ENCODE measurements at regions not wholly inside any gene's neighbourhood (a gene's known extent, or its start where the extent isn't known, plus 50 kb on each side); places are given as distances from the start of the nearest gene placed in this dataset.

DNA sequence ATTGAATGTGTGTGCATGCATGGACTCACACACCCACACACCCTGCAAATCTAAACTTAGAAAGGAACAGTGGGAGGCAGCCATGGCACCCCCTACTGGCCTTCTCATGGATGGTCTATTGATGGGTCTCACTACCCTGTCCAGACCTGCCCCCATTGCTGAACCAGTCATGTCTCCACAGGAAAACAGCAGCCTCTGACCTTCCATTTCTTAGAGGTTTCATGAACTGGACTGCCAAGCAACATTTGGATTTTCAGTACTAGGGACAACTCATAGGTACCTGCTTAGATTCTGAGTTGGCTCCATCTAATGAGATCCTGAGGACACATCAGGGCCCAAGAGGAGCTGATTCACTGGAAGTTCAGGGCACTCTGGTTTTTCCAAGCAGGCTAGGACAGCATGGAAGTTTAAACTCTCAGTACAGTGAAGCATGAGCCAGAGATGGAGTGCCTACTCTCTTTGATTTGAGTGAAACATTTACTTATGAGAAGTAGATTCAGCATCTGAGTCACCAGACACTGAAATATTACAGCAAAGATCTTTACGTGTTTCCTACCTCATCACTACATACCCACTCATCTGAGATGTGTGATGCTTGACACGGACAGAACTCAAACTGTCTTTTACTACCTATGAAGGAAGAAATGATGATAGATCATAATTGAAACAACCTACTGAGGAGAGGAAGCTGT is 98.9 kb upstream of the PLEKHG7 start:
- no peak for DNase-seq
- Histone ChIP-seq H3K56ac (ENCODE audit: low read length) (no peak overlapping the region), H3K27ac (ENCODE audit: low read depth, low read length) (no peak overlapping the region), H3K36me3 (ENCODE audit: control insufficient read depth, insufficient read depth, low read length) (no peaks in the 10 kb centered on the region), H2BK5ac (ENCODE audit: low read length) (no peak overlapping the region), H3K27me3 (ENCODE audit: insufficient read depth, low read length, poor library complexity) (no peaks in the 10 kb centered on the region), H3K4ac (ENCODE audit: low read depth, low read length) (no peak overlapping the region), H3K9ac (ENCODE audit: low read length) (no peak overlapping the region), H3K4me2 (ENCODE audit: low read length) (no peak overlapping the region), H2BK15ac (replicated peaks; ENCODE audit: low read depth) (no peak overlapping the region), H3K79me1 (ENCODE audit: low read length) (no peaks in the 10 kb centered on the region), H4K8ac (ENCODE audit: low read depth, low read length) (no peak overlapping the region), H3K18ac (ENCODE audit: low read length) (no peak overlapping the region), H3K23ac (ENCODE audit: low read length) (no peak overlapping the region), H3K79me2 (ENCODE audit: control insufficient read depth, insufficient read depth, low read length) (no peaks in the 10 kb centered on the region), H3K4me1 (ENCODE audit: control insufficient read depth, low read depth, low read length) (no peaks in the 10 kb centered on the region), H2BK120ac (ENCODE audit: low read depth, low read length) (no peak overlapping the region), H2AK5ac (ENCODE audit: low read length) (no peak overlapping the region), H3K4me3 (ENCODE audit: low read length) (no peak overlapping the region), H4K5ac (ENCODE audit: low read length) (no peak overlapping the region)
- WGBS (ENCODE audit: extremely low coverage, insufficient coverage, low lambda C conversion rate), result no CpG with 5 or more reads among the region's 2 CpGs

DNA sequence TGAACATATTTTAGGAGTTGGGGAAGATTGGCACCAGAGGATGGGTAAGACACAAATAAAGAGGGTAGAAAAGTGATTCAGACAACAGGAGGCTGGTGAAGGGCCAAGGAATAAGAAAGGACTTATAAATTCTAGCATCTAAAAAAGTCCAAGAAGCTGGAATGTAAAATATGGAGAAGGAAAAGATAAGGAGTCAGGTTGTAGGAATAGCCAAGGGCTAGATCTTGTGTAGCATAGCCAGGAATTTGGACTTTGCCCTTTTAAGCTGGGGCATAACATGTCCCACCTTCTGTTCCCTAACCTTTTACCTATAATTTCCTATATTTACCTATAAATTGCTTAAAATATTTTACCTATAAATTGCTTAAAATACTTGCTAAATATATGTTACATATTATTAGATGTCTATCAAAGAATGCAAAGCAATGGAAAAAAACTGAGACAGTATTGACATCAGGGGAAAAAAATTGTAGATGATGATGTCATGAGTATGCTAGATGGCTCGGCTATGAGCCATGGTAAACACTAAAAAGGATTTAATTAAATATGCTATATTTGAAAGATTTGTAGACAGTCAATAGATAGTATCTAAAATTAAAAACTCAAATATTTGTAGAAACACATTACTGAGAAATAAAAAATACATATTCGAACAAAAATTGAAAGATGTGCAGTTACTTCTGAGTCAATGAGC is 99.7 kb upstream of the PLEKHG7 start:
- no peak overlapping the region for H3K23ac ChIP-seq (ENCODE audit: low read length)
- H3K4me1 ChIP-seq (ENCODE audit: control insufficient read depth, low read depth, low read length), result no peaks in the 10 kb centered on the region
- H2AK5ac ChIP-seq (ENCODE audit: low read length), result no peak overlapping the region
- H3K4me3 ChIP-seq (ENCODE audit: low read length), result no peak overlapping the region
- no peak overlapping the region for H2BK5ac ChIP-seq (ENCODE audit: low read length)
- no peak for DNase-seq
- WGBS (ENCODE audit: extremely low coverage, insufficient coverage, low lambda C conversion rate), result no CpG with 5 or more reads among the region's 2 CpGs
- H3K79me2 ChIP-seq (ENCODE audit: control insufficient read depth, insufficient read depth, low read length), result no peaks in the 10 kb centered on the region
- H3K4ac ChIP-seq (ENCODE audit: low read depth, low read length), result no peak overlapping the region
- H2BK15ac ChIP-seq (replicated peaks; ENCODE audit: low read depth), result no peak overlapping the region
- no peak overlapping the region for H3K56ac ChIP-seq (ENCODE audit: low read length)
- H3K27me3 ChIP-seq (ENCODE audit: insufficient read depth, low read length, poor library complexity), result no peaks in the 10 kb centered on the region
- H3K79me1 ChIP-seq (ENCODE audit: low read length), result no peaks in the 10 kb centered on the region
- H3K18ac ChIP-seq (ENCODE audit: low read length), result no peak overlapping the region
- H2BK120ac ChIP-seq (ENCODE audit: low read depth, low read length), result no peak overlapping the region
- no peak overlapping the region for H3K4me2 ChIP-seq (ENCODE audit: low read length)
- no peak overlapping the region for H3K9ac ChIP-seq (ENCODE audit: low read length)
- no peak overlapping the region for H4K8ac ChIP-seq (ENCODE audit: low read depth, low read length)
- H4K5ac ChIP-seq (ENCODE audit: low read length), result no peak overlapping the region
- no peak overlapping the region for H3K27ac ChIP-seq (ENCODE audit: low read depth, low read length)
- H3K36me3 ChIP-seq (ENCODE audit: control insufficient read depth, insufficient read depth, low read length), result no peaks in the 10 kb centered on the region

DNA sequence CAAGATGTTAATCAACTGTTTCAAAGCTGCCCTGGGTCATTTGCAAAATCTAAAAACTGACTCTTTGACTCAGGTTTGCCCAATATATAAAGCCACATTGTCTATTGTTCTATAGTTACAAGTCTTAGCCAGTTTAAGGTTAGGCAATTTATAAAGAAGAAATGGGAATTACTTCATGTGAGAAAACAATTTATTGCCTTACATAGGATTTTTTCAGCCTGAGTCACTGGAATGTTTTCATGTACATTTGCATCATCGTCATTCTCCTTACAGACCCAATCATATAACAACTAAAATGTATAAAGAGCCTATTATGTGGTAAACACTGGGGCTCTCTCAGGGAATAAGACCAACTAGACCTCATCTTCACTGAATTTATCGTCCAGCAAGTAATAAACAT is 100.3 kb upstream of the PLEKHG7 start:
- no peak for DNase-seq

DNA sequence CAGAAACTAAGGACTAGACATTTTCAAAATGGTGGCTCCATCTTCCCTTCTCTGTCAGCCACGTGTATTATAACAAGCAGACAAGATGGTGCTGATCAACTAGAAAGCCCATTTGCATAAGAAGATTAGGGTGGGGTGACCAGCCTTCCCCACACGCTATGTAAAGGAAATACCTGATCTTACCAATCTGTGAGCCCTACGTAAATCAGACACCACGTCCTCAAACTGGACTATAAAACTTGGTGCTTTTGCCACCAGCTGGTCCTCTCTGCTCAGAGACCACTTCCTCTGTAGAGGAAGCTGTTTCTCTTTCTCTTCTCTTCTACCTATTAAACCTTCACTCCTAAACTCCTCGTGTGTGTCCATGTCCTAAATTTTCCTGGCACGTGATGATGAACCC is 101.1 kb upstream of the PLEKHG7 start:
- Histone ChIP-seq H2AK5ac (ENCODE audit: low read length) (no peak overlapping the region), H2BK120ac (ENCODE audit: low read depth, low read length) (no peak overlapping the region), H3K27ac (ENCODE audit: low read depth, low read length) (no peak overlapping the region), H3K18ac (ENCODE audit: low read length) (no peak overlapping the region), H2BK15ac (replicated peaks; ENCODE audit: low read depth) (no peak overlapping the region), H3K23ac (ENCODE audit: low read length) (no peak overlapping the region), H3K4ac (ENCODE audit: low read depth, low read length) (no peak overlapping the region), H3K27me3 (ENCODE audit: insufficient read depth, low read length, poor library complexity) (no peaks in the 10 kb centered on the region), H3K9ac (ENCODE audit: low read length) (no peak overlapping the region), H3K4me1 (ENCODE audit: control insufficient read depth, low read depth, low read length) (no peaks in the 10 kb centered on the region), H3K79me1 (ENCODE audit: low read length) (no peaks in the 10 kb centered on the region), H3K4me3 (ENCODE audit: low read length) (no peak overlapping the region), H3K56ac (ENCODE audit: low read length) (no peak overlapping the region), H3K79me2 (ENCODE audit: control insufficient read depth, insufficient read depth, low read length) (no peaks in the 10 kb centered on the region), H4K5ac (ENCODE audit: low read length) (no peak overlapping the region), H2BK5ac (ENCODE audit: low read length) (no peak overlapping the region), H3K36me3 (ENCODE audit: control insufficient read depth, insufficient read depth, low read length) (no peaks in the 10 kb centered on the region), H3K4me2 (ENCODE audit: low read length) (no peak overlapping the region), H4K8ac (ENCODE audit: low read depth, low read length) (no peak overlapping the region)
- DNase-seq, result peak; percentile 40
- no CpG with 5 or more reads among the region's 6 CpGs for WGBS (ENCODE audit: extremely low coverage, insufficient coverage, low lambda C conversion rate)

More for the DNA sequence above, 100.3 kb upstream of the PLEKHG7 start:
- no peak overlapping the region for H2BK5ac ChIP-seq (ENCODE audit: low read length)
- no peak overlapping the region for H3K4me2 ChIP-seq (ENCODE audit: low read length)
- H2BK15ac ChIP-seq (replicated peaks; ENCODE audit: low read depth), result no peak overlapping the region
- no peak overlapping the region for H2AK5ac ChIP-seq (ENCODE audit: low read length)
- H3K36me3 ChIP-seq (ENCODE audit: control insufficient read depth, insufficient read depth, low read length), result no peaks in the 10 kb centered on the region
- H3K4me1 ChIP-seq (ENCODE audit: control insufficient read depth, low read depth, low read length), result no peaks in the 10 kb centered on the region
- H3K56ac ChIP-seq (ENCODE audit: low read length), result no peak overlapping the region
- no peak overlapping the region for H3K9ac ChIP-seq (ENCODE audit: low read length)
- H4K5ac ChIP-seq (ENCODE audit: low read length), result no peak overlapping the region
- H3K4ac ChIP-seq (ENCODE audit: low read depth, low read length), result no peak overlapping the region
- WGBS (ENCODE audit: extremely low coverage, insufficient coverage, low lambda C conversion rate), result no CpG with 5 or more reads among the region's 2 CpGs
- H3K79me2 ChIP-seq (ENCODE audit: control insufficient read depth, insufficient read depth, low read length), result no peaks in the 10 kb centered on the region
- no peak overlapping the region for H3K4me3 ChIP-seq (ENCODE audit: low read length)
- H2BK120ac ChIP-seq (ENCODE audit: low read depth, low read length), result no peak overlapping the region
- H4K8ac ChIP-seq (ENCODE audit: low read depth, low read length), result no peak overlapping the region
- H3K23ac ChIP-seq (ENCODE audit: low read length), result no peak overlapping the region
- no peaks in the 10 kb centered on the region for H3K79me1 ChIP-seq (ENCODE audit: low read length)
- no peak overlapping the region for H3K18ac ChIP-seq (ENCODE audit: low read length)
- no peaks in the 10 kb centered on the region for H3K27me3 ChIP-seq (ENCODE audit: insufficient read depth, low read length, poor library complexity)
- H3K27ac ChIP-seq (ENCODE audit: low read depth, low read length), result no peak overlapping the region

DNA sequence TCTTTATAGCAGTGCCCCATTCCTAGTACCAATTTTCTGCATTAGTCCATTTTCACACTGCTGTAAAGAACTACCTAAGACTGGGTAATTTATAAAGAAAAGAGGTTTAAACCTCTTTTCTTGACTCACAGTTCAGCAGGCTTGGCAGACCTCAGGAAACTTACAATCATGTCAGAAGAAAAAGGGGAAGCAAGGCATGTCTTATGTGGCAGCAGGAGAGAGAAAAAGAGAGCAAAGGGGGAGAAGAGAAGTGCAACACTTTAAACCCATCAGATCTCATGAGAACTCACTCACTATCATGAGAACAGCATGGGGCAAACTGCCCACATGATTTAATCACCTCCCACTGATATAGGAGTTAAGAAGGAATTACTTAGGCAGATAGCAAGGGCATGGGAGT is 101.6 kb upstream of the PLEKHG7 start:
- Histone ChIP-seq H2BK5ac (ENCODE audit: low read length) (no peak overlapping the region), H3K79me1 (ENCODE audit: low read length) (no peaks in the 10 kb centered on the region), H3K56ac (ENCODE audit: low read length) (no peak overlapping the region), H3K9ac (ENCODE audit: low read length) (no peak overlapping the region), H4K5ac (ENCODE audit: low read length) (no peak overlapping the region), H2AK5ac (ENCODE audit: low read length) (no peak overlapping the region), H2BK15ac (replicated peaks; ENCODE audit: low read depth) (no peak overlapping the region), H3K23ac (ENCODE audit: low read length) (no peak overlapping the region), H3K27ac (ENCODE audit: low read depth, low read length) (no peak overlapping the region), H3K4ac (ENCODE audit: low read depth, low read length) (no peak overlapping the region), H3K18ac (ENCODE audit: low read length) (no peak overlapping the region), H3K4me2 (ENCODE audit: low read length) (no peak overlapping the region), H3K4me1 (ENCODE audit: control insufficient read depth, low read depth, low read length) (no peaks in the 10 kb centered on the region), H4K8ac (ENCODE audit: low read depth, low read length) (no peak overlapping the region), H2BK120ac (ENCODE audit: low read depth, low read length) (no peak overlapping the region), H3K79me2 (ENCODE audit: control insufficient read depth, insufficient read depth, low read length) (no peaks in the 10 kb centered on the region), H3K27me3 (ENCODE audit: insufficient read depth, low read length, poor library complexity) (no peaks in the 10 kb centered on the region), H3K36me3 (ENCODE audit: control insufficient read depth, insufficient read depth, low read length) (no peaks in the 10 kb centered on the region), H3K4me3 (ENCODE audit: low read length) (no peak overlapping the region)
- peak; percentile 65 for DNase-seq

DNA sequence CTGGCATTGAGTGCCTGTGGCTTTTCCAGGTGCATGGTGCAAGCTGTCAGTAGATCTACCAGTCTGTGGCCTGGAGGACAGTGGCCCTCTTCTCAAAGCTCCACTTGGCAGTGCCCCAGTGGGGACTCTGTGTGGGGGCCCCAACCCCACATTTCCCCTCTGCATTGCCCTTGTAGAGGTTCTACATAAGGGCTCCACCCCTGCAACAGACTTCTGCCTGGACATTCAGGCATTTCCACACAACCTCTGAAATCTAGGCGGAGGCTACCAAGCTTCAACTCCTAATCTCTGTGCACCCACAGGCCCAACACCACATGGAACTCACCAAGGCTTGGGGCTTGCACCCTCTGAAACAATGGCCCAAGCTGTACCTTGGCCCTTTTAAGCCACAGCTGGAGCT is 102.7 kb upstream of the PLEKHG7 start:
- H4K5ac ChIP-seq (ENCODE audit: low read length), result no peak overlapping the region
- H3K36me3 ChIP-seq (ENCODE audit: control insufficient read depth, insufficient read depth, low read length), result no peaks in the 10 kb centered on the region
- no CpG with 5 or more reads among the region's 1 CpG for WGBS (ENCODE audit: extremely low coverage, insufficient coverage, low lambda C conversion rate)
- H2AK5ac ChIP-seq (ENCODE audit: low read length), result no peak overlapping the region
- H3K56ac ChIP-seq (ENCODE audit: low read length), result no peak overlapping the region
- no peak overlapping the region for H2BK5ac ChIP-seq (ENCODE audit: low read length)
- no peaks in the 10 kb centered on the region for H3K79me1 ChIP-seq (ENCODE audit: low read length)
- no peak overlapping the region for H3K4me3 ChIP-seq (ENCODE audit: low read length)
- no peak overlapping the region for H2BK120ac ChIP-seq (ENCODE audit: low read depth, low read length)
- no peak overlapping the region for H3K4ac ChIP-seq (ENCODE audit: low read depth, low read length)
- H3K18ac ChIP-seq (ENCODE audit: low read length), result no peak overlapping the region
- no peak for DNase-seq
- no peaks in the 10 kb centered on the region for H3K27me3 ChIP-seq (ENCODE audit: insufficient read depth, low read length, poor library complexity)
- no peak overlapping the region for H3K23ac ChIP-seq (ENCODE audit: low read length)
- no peak overlapping the region for H3K27ac ChIP-seq (ENCODE audit: low read depth, low read length)
- no peaks in the 10 kb centered on the region for H3K4me1 ChIP-seq (ENCODE audit: control insufficient read depth, low read depth, low read length)
- H3K4me2 ChIP-seq (ENCODE audit: low read length), result no peak overlapping the region
- H4K8ac ChIP-seq (ENCODE audit: low read depth, low read length), result no peak overlapping the region
- no peak overlapping the region for H2BK15ac ChIP-seq (replicated peaks; ENCODE audit: low read depth)
- H3K79me2 ChIP-seq (ENCODE audit: control insufficient read depth, insufficient read depth, low read length), result no peaks in the 10 kb centered on the region
- H3K9ac ChIP-seq (ENCODE audit: low read length), result no peak overlapping the region
